HCT116 (cell line): ENCODE measurements at regions not wholly inside any gene's neighbourhood (a gene's known extent, or its start where the extent isn't known, plus 50 kb on each side); places are given as distances from the start of the nearest gene placed in this dataset.

Experiments
- ATAC-seq: fragments of 200-7000 bp; cut with Tn5 transposase; 2 replicates; pipeline ENCODE4 v1.9.1; 2020; ENCODE audit warnings: mild to moderate bottlenecking, moderate library complexity
- BruUV-seq: library from RNA; stranded (reverse); fragments of 400-500 nt; replicated peaks from 2 replicates; lab custom pipeline; 2021; lab: Mats Ljungman, UMichigan
- CTCF ChIA-PET: fragments of 300-600 bp; sonication (Branson Sonifier 250); formaldehyde crosslinking; loops from one replicate; lab custom pipeline; 2021; ENCODE audit warnings: antibody characterized with exemption; lab: Charles Lee
- POLR2A ChIA-PET: fragments of 300-600, 350-600 bp; sonication (Branson Sonifier 250); formaldehyde crosslinking; loops from one replicate; lab custom pipeline; 2021; ENCODE audit warnings: antibody characterized with exemption; lab: Charles Lee
- RAD21 ChIA-PET, 2 experiments: fragments of 300-600 bp; sonication (Branson Sonifier 250); formaldehyde crosslinking; loops; one replicate each; lab custom pipeline; 2023; ENCODE audit warnings: low total read pairs in 2 of 2; ENCODE audit not compliant: uncharacterized antibody in 2 of 2, unreplicated experiment in 2 of 2, low non-redundant PET in 1 of 2; lab: Charles Lee
- DNase-seq: peaks from one replicate; pipeline ENCODE4 v3.0.0-alpha.2; 2010; ENCODE audit warnings: low read depth, low spot score
- H2AFZ ChIP-seq: fragments of 200-600 bp; shearing (Covaris generic), sonication (generic); 2 replicates; pipeline ENCODE4 v1.6.1; 2017; ENCODE audit warnings: low read depth, mixed run types, mixed read lengths, antibody characterized with exemption, low read length; ENCODE audit not compliant: poor library complexity, severe bottlenecking
- H3K27ac ChIP-seq: 2 replicates; pipeline ENCODE4 v1.5.1; 2012; ENCODE audit warnings: low read depth, low read length
- H3K27me3 ChIP-seq: fragments of 200-600 bp; sonication (generic); 2 replicates; pipeline ENCODE4 v1.6.1; 2016; ENCODE audit warnings: mixed run types, low read length, mixed read lengths; ENCODE audit not compliant: insufficient read depth
- H3K36me3 ChIP-seq, 2 experiments: fragments of 200-500 bp in 1 of 2; fragments of 200-600 bp in 1 of 2; sonication (Bioruptor generic) in 1 of 2; sonication (generic) in 1 of 2; 2 replicates each; pipeline versions ENCODE4 v1.5.1 to v1.6.1; 2014 to 2016; ENCODE audit warnings: low read length in 2 of 2, inconsistent platforms in 1 of 2, mixed read lengths in 1 of 2, mixed run types in 1 of 2; ENCODE audit not compliant: insufficient read depth in 2 of 2, control insufficient read depth in 1 of 2
- H3K4me1 ChIP-seq, 2 experiments: fragments of 200-600 bp in 1 of 2; sonication (generic) in 1 of 2; 2 replicates each; pipeline versions ENCODE4 v1.5.1 to v1.6.1; 2012 to 2017; ENCODE audit warnings: low read length in 2 of 2, inconsistent platforms in 1 of 2, mild to moderate bottlenecking in 1 of 2, mixed read lengths in 1 of 2, mixed run types in 1 of 2, moderate library complexity in 1 of 2; ENCODE audit not compliant: insufficient read depth in 2 of 2, control insufficient read depth in 1 of 2
- H3K4me2 ChIP-seq: fragments of 200-600 bp; sonication (generic); 2 replicates; pipeline ENCODE4 v1.6.1; 2017; ENCODE audit warnings: mixed run types, low read length, mixed read lengths
- H3K4me3 ChIP-seq, 2 experiments: fragments of 200-600 bp in 1 of 2; sonication (generic) in 1 of 2; replicated peaks in 1 of 2; 2 replicates each; pipeline ENCODE4 v1.5.1; 2011 to 2016; ENCODE audit warnings: low read length in 2 of 2, control low read depth in 1 of 2, low read depth in 1 of 2, mild to moderate bottlenecking in 1 of 2, mixed read lengths in 1 of 2, mixed run types in 1 of 2
- H3K79me2 ChIP-seq: fragments of 200-600 bp; sonication (generic); 2 replicates; pipeline ENCODE4 v1.6.1; 2017; ENCODE audit warnings: mild to moderate bottlenecking, mixed run types, low read length, moderate library complexity, mixed read lengths; ENCODE audit not compliant: insufficient read depth
- H3K9ac ChIP-seq: fragments of 200-600 bp; sonication (generic); 2 replicates; pipeline ENCODE4 v1.6.1; 2016; ENCODE audit warnings: low read length, mixed read lengths
- H3K9me2 ChIP-seq: fragments of 200-600 bp; sonication (generic), shearing (Covaris generic); 2 replicates; pipeline ENCODE4 v1.6.1; 2017; ENCODE audit warnings: mixed run types, mild to moderate bottlenecking, moderate library complexity; ENCODE audit not compliant: insufficient read depth
- H3K9me3 ChIP-seq, 2 experiments: fragments of 200-500 bp in 1 of 2; fragments of 200-600 bp in 1 of 2; sonication (Bioruptor generic) in 1 of 2; sonication (generic) in 1 of 2; 2 replicates each; pipeline ENCODE4 v1.6.1; 2014 to 2017; ENCODE audit warnings: low read length in 2 of 2, mixed read lengths in 2 of 2, inconsistent platforms in 1 of 2, low read depth in 1 of 2, mild to moderate bottlenecking in 1 of 2, mixed run types in 1 of 2, moderate library complexity in 1 of 2; ENCODE audit not compliant: control insufficient read depth in 1 of 2, insufficient read depth in 1 of 2
- H4K20me1 ChIP-seq: fragments of 200-600 bp; sonication (generic), shearing (Covaris generic); 2 replicates; pipeline ENCODE4 v1.6.1; 2017; ENCODE audit warnings: mixed run types, mild to moderate bottlenecking, moderate library complexity; ENCODE audit not compliant: insufficient read depth
- ATF3 ChIP-seq: IDR thresholded peaks from 2 replicates; pipeline ENCODE4 v1.6.1; 2012
- CBX3 ChIP-seq: IDR thresholded peaks from 2 replicates; pipeline ENCODE4 v1.6.1; 2012; ENCODE audit warnings: low read depth
- CEBPB ChIP-seq: IDR thresholded peaks from 2 replicates; pipeline ENCODE4 v1.6.1; 2012; ENCODE audit warnings: low read depth
- CTCF ChIP-seq, 3 experiments: fragments of 200-600 bp in 1 of 3; sonication (generic) in 1 of 3; IDR thresholded peaks in 2 of 3; conservative IDR thresholded peaks in 1 of 3; 2 replicates each; pipeline ENCODE4 v1.5.1; 2012 to 2017; ENCODE audit warnings: low read depth in 2 of 3, low read length in 2 of 3, antibody characterized with exemption in 1 of 3, borderline replicate concordance in 1 of 3, control low read depth in 1 of 3, mild to moderate bottlenecking in 1 of 3, mixed read lengths in 1 of 3, mixed run types in 1 of 3, moderate library complexity in 1 of 3; ENCODE audit not compliant: insufficient read depth in 1 of 3
- ELF1 ChIP-seq: IDR thresholded peaks from 2 replicates; pipeline ENCODE4 v1.6.1; 2012; ENCODE audit warnings: low read depth, borderline replicate concordance
- FOSL1 ChIP-seq: IDR thresholded peaks from 2 replicates; pipeline ENCODE4 v1.6.1; 2012; ENCODE audit warnings: low read depth
- POLR2A ChIP-seq: IDR thresholded peaks from 2 replicates; pipeline ENCODE4 v1.7.0; 2011; ENCODE audit warnings: borderline replicate concordance; ENCODE audit not compliant: insufficient read depth, insufficient read length; ENCODE audit errors: extremely low read depth
- POLR2AphosphoS5 ChIP-seq: IDR thresholded peaks from 2 replicates; pipeline ENCODE4 v1.6.1; 2011; ENCODE audit warnings: mild to moderate bottlenecking, low read depth, low read length, moderate library complexity
- REST ChIP-seq: IDR thresholded peaks from 2 replicates; pipeline ENCODE4 v1.6.1; 2012; ENCODE audit warnings: low read depth
- SIN3A ChIP-seq: IDR thresholded peaks from 2 replicates; pipeline ENCODE4 v1.6.1; 2012; ENCODE audit warnings: low read depth
- TCF7L2 ChIP-seq: IDR thresholded peaks from 2 replicates; pipeline ENCODE4 v1.7.0; 2011; ENCODE audit warnings: borderline replicate concordance, inconsistent platforms; ENCODE audit not compliant: insufficient read depth, insufficient read length; ENCODE audit errors: extremely low read depth
- YY1 ChIP-seq: IDR thresholded peaks from 2 replicates; pipeline ENCODE4 v1.6.1; 2011; ENCODE audit warnings: low read length, low read depth, moderate library complexity, mild to moderate bottlenecking; ENCODE audit not compliant: insufficient replicate concordance; ENCODE audit errors: extremely low read depth
- ZBTB33 ChIP-seq: IDR thresholded peaks from 2 replicates; pipeline ENCODE4 v1.6.1; 2011; ENCODE audit warnings: mild to moderate bottlenecking, low read length, moderate library complexity; ENCODE audit not compliant: insufficient replicate concordance; ENCODE audit errors: extremely low read depth
- intact Hi-C: fragments of 100-400 bp; cut with micrococcal nuclease; formaldehyde crosslinking; loops from 2 replicates; pipeline ENCODE4 v1.10.0; 2022

DNA sequence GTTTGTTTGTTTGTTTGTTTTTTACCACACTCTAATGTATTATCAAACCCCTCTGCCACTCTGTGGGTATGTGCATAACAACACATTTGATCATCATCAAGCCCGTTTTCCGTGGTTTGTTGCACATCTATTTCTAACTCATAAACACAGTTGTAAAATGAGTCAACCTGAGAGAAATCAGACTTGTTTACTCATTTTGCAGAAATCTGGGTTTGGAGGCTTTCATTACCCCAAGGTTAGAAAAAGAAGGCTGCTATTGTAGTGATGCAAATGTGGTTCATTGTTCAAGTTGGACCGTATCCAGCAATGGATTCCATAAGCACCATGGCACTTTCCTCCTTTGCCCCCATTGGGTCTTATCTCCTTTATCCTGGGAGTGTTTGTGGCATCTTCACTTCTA, 353.2 kb upstream of the SOX2 start:
- no peak overlapping the region for H2AFZ ChIP-seq
- no peaks in the 10 kb centered on the region for H3K79me2 ChIP-seq
- no peaks in the 10 kb centered on the region for H3K4me1 ChIP-seq
- POLR2A ChIA-PET: no interaction called here
- ATAC-seq (no peak), DNase-seq (no peak)
- H4K20me1 ChIP-seq: no peaks in the 10 kb centered on the region
- intact Hi-C loops: no loop called here
- TF ChIP-seq CTCF (IDR thresholded peaks at IDR 0.05 in 2 of 3, conservative IDR thresholded peaks at IDR 0.05 in 1 of 3; ENCODE audit: borderline replicate concordance in 1 of 3, insufficient read depth in 1 of 3, low read depth in 2 of 3, low read length in 2 of 3) (no peak), REST (no peak), ZBTB33 (no peak), POLR2A (no peak), CBX3 (no peak), POLR2AphosphoS5 (no peak), YY1 (no peak), ELF1 (no peak), SIN3A (no peak), FOSL1 (no peak), ATF3 (no peak), TCF7L2 (no peak), CEBPB (no peak)
- RAD21 ChIA-PET: no interaction called here
- BruUV-seq: no TSS peak
- no peaks in the 10 kb centered on the region for H3K9me3 ChIP-seq
- H3K9me2 ChIP-seq: no peaks in the 10 kb centered on the region
- CTCF ChIA-PET: no interaction called here
- no peaks in the 10 kb centered on the region for H3K36me3 ChIP-seq
- no peak overlapping the region for H3K4me3 ChIP-seq
- no peaks in the 10 kb centered on the region for H3K27me3 ChIP-seq
- H3K9ac ChIP-seq: no peak overlapping the region
- H3K4me2 ChIP-seq: no peak overlapping the region
- no peak overlapping the region for H3K27ac ChIP-seq
